Body of pancreas (tissue), 4 donors: ENCODE measurements at regions not wholly inside any gene's neighbourhood (a gene's known extent, or its start where the extent isn't known, plus 50 kb on each side); places are given as distances from the start of the nearest gene placed in this dataset.

Experiments
- CTCF ChIP-seq, 7 experiments: fragments of 450-650 bp in 4 of 7; fragments of 200-600 bp in 3 of 7; sonication (generic) in 3 of 7; IDR thresholded peaks; one replicate each; pipeline ENCODE4 v1.5.1; 2016 to 2019; ENCODE audit warnings: antibody characterized with exemption in 7 of 7
- POLR2A ChIP-seq, 3 donors: fragments of 450-650 bp; IDR thresholded peaks; one replicate each; pipeline ENCODE4 v1.6.1; 2016; ENCODE audit warnings: antibody characterized with exemption in 3 of 3, mild to moderate bottlenecking in 2 of 3

GRCh38 chr5:159467666-159468065 lies 137.4 kb upstream of the IL12B start:
- no peak for TF ChIP-seq POLR2A (IDR thresholded peaks at IDR 0.05)
- no peak for TF ChIP-seq CTCF (IDR thresholded peaks at IDR 0.05)
